NCI-H1092 treated with DMSO at 0.1 percent for 48 hours (cell line): ENCODE measurements at regions not wholly inside any gene's neighbourhood (a gene's known extent, or its start where the extent isn't known, plus 50 kb on each side); places are given as distances from the start of the nearest gene placed in this dataset.
"Not testable (repeated sequence)": the region's sequence is repeated elsewhere in the genome, so short reads cannot be mapped to it uniquely, and the experiment has no call there.

Experiments
- DNase-seq: peaks from one replicate; lab custom pipeline; 2025; lab: John Stamatoyannopoulos, UW

- DNase-seq, result no peak
These were observed 1423.9 kb downstream of the BRD1 start for GRCh38 chr22:48403521-48404403.

DNA sequence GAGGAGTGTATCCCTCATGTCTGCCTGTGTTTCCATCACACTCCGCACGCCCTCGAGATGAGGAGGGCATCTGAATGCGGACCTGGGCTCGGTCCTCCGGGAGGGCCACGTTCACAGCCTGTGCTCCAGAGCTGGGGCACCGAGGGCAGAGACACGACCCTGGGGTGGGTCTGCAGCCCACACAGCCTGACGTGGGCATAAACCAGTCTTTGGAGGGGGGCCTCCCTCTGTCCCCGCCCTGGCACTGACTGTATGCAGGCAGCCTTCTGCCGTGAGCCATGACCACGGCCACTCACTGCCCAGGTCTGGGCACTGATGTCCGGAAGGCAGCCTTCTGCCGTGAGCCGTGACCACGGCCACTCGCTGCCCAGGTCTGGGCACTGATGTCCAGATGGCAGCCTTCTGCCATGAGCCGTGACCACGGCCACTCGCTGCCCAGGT, 1425.1 kb downstream of the BRD1 start:
- no peak for DNase-seq

GRCh38 chr22:48401523-48401922, 1426.2 kb downstream of the BRD1 start:
- not testable (repeated sequence) for DNase-seq

GRCh38 chr22:48398181-48398905, 1429.3 kb downstream of the BRD1 start:
- DNase-seq, result no peak

- DNase-seq, result no peak
These were observed 1430.0 kb downstream of the BRD1 start for GRCh38 chr22:48397531-48398180.

DNA sequence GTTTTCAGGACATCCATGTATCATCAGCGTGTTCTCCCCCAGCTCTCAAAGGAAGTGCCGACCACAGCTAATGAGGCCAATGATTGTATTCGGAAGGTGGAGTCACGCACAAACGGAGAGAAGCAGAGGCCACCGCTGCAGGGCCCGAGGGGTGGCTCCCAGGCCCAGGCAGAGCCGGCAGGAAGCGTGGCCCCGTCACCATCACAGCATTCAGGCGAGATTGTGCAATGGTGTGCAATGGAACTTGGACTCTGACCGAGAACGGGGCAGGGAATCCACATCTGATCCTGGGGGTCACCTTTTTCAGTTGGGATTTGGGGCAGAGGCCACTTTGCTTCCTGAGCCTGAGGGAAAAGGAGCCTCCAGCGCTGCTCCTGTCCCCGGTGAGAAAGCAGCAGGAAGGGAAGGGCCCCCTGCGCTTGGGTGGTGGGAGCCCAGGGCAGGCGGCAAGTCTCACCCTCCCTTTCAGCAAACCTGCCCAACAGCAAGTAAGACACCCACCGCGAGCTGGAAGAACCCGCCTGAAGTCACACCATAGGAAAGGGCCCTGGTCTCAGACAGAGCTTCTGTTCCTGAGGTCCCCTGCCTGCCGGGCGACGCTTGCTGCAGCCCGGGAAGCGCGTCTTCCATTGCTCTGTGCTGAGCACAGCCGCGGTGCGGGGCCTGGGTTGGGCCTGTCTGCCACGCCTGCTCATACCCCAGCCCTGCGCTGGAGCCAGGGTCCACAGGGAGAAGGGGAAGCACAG, 1430.7 kb downstream of the BRD1 start:
- no peak for DNase-seq

GRCh38 chr22:48396091-48396784, 1431.4 kb downstream of the BRD1 start:
- DNase-seq, result no peak

DNA sequence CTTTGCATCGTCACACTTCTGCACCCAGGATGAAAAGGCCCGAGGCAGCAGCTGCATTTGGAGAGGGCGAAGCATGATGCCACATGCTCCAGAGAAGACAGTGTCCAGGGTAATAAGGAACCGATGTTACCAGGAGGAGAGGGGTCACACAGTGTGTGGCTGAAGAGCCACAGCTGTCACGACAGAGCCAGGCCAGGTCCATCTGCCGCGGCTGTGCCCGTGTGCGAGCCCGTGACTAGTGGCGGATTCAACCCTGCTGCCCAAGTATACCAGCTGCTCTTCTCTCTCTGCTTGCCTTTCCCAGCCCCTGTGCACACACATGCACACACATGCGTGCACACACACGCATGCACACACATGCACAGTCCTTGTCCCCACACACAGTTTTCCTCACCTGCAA, 1432.5 kb downstream of the BRD1 start:
- no peak for DNase-seq

DNA sequence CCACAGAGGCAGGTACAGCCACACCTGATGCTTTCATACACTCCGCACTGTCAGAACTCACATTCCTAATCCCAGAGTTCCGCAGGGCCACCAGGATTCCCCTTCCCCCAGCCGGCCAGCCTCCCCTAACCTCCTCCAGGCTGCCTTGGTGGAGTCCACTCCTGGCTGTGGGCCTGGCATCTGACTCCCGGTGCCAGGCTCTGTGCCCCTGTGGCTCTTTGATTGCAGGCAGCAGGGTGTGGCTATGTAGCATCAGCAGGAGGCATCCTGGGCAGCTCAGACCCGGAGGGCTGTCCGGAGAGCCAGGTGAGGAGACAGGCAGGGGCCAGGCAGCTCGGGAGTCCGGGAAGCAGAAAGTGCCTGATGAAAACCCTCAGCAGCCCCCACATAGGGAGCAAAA, 1432.9 kb downstream of the BRD1 start:
- no peak for DNase-seq

DNA sequence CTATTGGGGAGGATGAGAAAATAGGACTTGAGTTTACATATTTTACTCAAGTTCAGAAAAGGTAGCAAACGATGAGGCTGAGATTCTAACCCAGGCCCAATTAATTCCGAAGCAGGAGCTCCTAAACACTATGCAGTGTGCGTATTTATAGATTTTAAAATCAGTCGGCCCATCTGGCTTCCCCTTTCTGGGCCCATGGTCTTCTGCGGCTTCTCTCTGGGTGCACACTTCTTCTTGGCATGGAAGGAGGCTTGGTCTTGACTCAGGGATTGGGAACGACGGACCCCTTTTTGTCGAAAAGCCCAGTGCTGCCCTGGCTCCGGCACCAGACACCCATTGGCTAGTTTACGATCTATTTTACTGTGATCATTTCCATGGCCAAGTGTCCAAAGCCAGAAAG, 1433.8 kb downstream of the BRD1 start:
- no peak for DNase-seq

DNA sequence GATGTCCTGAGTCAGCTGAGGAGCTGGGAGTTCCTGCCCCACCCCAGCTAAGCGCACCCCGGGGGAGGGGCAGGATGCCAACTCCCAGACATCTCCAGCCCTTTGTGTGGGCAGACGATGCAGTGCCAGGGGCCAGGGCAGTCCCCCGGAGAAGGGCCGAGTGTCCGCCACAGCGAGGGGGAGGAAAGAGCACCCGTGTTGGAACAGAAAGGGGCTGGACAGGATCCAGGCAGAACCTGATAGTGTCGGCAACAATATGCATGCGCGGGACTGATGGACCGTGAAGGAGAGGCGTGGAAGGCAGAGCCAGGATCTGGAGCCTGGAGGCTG, 1434.7 kb downstream of the BRD1 start:
- peak; percentile 1 for DNase-seq

DNA sequence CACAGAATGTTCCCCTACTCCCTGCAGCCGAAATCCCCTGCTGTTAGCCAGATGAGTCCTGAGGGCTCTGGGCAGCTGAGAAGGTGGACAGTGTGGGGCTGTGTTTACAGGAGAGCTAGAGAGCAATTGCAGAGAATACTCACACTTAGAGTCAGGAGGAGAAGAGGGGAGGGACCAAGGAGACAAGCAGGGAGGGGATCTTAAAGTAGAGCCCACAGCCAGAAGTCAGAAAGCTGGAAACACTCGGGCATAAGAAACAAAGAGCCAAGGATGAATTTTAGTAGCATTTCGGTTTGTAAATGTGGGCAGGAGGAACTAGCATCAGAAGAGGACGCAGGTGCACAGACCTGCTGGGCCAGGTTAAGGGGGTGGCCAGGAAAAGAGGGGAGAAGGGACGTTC, 1435.9 kb downstream of the BRD1 start:
- no peak for DNase-seq

DNA sequence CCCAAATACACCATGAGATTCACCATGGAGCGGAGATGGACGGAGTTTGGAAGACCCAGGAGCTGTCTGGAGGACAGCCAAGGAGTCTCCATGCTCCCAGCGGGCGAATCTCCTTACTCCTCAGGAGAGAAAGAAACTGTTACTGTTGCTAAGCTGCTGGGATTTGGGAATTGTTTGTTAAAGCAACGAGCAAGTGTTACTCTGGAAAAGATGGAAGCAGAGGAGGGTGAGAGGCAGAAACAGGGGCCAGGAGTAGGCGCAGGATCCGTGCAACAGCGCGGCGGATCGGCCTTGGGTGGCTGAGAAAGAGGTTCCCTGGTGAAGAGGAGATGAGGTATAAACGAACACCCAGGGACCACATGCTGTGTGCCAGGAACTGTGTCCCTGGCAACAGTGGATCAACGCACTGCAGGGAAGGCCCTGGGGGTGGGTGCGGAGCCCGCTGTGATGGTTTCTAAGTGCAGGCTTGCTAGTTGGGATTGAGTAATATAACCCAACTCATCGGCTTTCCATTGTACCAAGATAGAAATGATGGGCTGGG, 1436.4 kb downstream of the BRD1 start:
- DNase-seq, result no peak

DNA sequence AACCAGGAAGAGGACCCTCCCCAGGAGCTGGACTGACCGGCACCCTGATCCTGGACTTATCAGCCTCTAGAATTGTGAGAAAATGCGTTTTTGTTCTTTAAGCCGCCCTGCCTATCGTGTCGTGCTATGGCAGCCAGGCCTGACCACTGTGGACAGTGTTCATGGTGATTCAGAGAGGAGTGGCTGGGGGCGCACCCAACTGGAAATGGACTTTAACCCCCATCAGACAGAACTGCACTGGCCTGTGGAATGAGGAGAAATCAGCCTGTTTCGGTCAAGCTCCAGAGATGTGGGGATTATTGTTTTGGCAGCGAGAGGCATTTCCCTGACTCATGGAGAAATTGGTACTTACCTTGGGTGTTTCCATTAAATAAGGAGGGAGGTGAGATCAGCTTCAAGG, 1437.8 kb downstream of the BRD1 start:
- DNase-seq, result no peak

GRCh38 chr22:48382197-48382596, 1445.5 kb downstream of the BRD1 start:
- no peak for DNase-seq

DNA sequence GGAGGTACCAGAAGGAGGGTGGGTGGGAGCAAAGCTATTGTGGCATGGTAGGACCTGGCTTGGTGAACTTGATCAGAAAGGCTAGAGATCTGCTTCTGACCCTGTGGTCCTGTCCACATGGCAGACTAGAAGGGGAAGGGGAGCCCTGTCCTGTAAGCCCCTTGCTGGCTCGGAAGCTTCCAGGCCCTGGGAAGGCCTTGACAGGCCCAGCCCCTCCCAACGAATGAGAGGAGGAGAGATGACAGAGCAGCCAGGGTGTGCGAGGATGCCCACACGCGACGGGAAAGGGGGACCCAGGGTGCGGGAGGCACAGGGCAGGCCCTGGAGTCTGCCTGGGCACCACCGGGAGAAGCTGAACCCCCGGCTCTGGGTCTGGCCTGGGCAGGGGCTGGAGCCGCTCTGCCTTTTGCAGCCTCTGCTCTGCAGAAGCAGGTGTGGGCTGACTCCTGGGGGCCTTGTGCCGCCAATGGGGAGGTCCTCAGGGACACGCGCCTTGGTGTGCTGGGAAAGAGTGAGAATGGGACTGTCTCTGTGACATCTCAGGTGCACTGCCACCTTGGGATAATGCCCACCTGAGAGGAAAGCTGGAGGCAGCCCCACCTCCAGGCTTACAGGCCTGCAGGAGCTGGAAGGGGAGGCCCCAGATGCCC, 1447.5 kb downstream of the BRD1 start:
- no peak for DNase-seq

DNA sequence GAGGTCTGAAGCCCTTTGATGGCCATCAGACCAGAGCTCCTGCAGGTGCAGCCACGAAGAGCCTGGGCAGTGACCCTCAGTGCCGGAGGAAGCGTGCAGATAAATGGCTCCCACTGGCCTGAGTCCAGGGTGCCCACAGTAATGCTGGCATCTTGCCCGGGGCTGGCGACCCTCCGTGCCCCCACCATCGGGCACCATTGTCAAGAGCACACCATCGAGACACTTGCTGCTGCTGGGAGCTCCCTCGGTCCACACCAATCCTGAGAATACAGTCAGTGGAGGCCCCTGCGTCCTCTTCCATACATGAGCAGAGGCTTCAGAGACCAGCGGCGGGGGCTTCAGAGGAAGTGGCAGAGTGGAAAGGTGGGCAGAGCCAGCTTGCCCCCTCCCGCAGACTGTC, 1448.3 kb downstream of the BRD1 start:
- DNase-seq, result no peak

DNA sequence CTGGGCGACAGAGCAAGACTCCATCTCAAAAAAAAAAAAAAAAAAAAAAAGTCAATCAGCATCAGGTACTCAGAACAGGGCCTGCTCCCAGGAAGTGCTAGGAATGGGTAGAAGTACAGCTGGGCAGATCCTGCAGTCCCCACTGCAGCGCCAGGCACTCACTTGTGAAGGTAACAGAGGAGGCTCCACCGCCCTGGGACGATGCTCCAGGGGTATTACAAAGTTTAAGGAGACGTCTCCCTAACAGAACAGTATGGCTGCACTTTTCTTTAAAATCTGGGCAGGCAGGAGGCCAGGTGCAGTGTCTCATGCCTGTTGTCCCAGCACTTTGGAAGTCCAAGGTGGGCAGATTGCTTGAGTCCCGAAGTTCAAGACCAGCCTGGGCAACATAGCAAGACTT, 1449.0 kb downstream of the BRD1 start:
- DNase-seq, result no peak

DNA sequence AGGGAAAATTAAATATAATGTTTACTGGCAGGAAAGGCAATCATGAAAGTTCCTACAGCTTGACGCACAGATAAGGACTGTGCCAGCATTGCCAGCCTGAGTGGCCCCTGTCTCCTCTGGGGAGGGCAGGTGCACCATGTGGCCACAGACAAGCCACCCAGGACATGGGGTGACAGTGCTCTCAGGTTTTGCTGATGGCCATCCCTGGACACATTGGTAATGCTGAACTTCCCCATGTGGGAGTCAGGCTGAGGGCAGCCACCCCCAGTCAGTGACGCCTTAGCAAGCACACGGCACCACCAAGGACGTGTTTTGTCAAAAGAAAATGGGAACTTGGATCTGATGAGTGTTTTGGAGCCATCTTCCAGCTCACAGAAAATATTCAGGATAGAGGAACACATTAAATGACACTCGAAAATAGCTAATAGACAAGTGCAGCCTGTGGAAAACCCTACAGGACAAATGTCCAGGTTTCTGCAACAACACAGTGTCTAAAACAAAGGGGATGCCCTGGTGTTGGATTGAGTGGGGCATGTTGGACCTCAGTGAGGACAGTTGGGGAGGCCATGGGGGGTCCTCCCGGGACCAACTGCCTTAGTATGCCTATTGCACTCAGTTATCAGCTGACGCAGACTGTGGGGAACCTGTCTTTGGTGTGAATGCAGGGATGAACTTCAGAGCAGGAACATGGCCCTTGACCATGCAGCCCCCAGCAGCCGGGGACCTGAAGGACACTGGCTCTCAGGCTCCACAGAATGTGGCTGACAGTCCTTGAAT, 1450.5 kb downstream of the BRD1 start:
- no peak for DNase-seq

GRCh38 chr22:48376428-48376827, 1451.2 kb downstream of the BRD1 start:
- DNase-seq, result no peak
